Small intestine (tissue), 7 donors: ENCODE measurements at regions not wholly inside any gene's neighbourhood (a gene's known extent, or its start where the extent isn't known, plus 50 kb on each side); places are given as distances from the start of the nearest gene placed in this dataset.

ENCODE experiments used
- DNase-seq, 2 donors: peaks; one replicate each; pipeline versions ENCODE4 v3.0.0 to v3.0.0-alpha.2; 2013
- FAIRE-seq: peaks from 2 replicates; lab custom pipeline; 2012; peaks lifted over from hg19 to GRCh38; lab: Jason Lieb, UNC
- H3K27ac ChIP-seq, 3 donors: one replicate each; pipeline ENCODE4 v1.5.1; 2013; ENCODE audit warnings: low read length in 2 of 3, mild to moderate bottlenecking in 2 of 3, control low read depth in 1 of 3, inconsistent platforms in 1 of 3, low read depth in 1 of 3, moderate library complexity in 1 of 3
- H3K27me3 ChIP-seq, 3 donors: one replicate each; pipeline ENCODE4 v1.6.1; 2013; ENCODE audit warnings: low read length in 3 of 3, inconsistent platforms in 1 of 3; ENCODE audit not compliant: control insufficient read depth in 3 of 3, insufficient read depth in 3 of 3
- H3K36me3 ChIP-seq, 3 donors: one replicate each; pipeline ENCODE4 v1.6.1; 2013; ENCODE audit warnings: low read length in 3 of 3, inconsistent platforms in 1 of 3, low read depth in 1 of 3, mild to moderate bottlenecking in 1 of 3, moderate library complexity in 1 of 3; ENCODE audit not compliant: control insufficient read depth in 3 of 3, insufficient read depth in 2 of 3
- H3K4me1 ChIP-seq, 3 donors: one replicate each; pipeline ENCODE4 v1.6.1; 2013; ENCODE audit warnings: low read length in 2 of 3, inconsistent platforms in 1 of 3, low read depth in 1 of 3, mild to moderate bottlenecking in 1 of 3, moderate library complexity in 1 of 3; ENCODE audit not compliant: control insufficient read depth in 3 of 3, insufficient read depth in 2 of 3
- H3K4me3 ChIP-seq, 3 donors: one replicate each; pipeline ENCODE4 v1.5.1; 2013; ENCODE audit warnings: low read length in 3 of 3, control low read depth in 1 of 3, inconsistent platforms in 1 of 3, low read depth in 1 of 3, mild to moderate bottlenecking in 1 of 3, moderate library complexity in 1 of 3
- H3K9me3 ChIP-seq, 2 donors: one replicate each; pipeline ENCODE4 v1.6.1; 2013; ENCODE audit warnings: low read depth in 1 of 2, low read length in 1 of 2; ENCODE audit not compliant: control insufficient read depth in 2 of 2, insufficient read depth in 1 of 2
- WGBS, 3 donors: extraction: QIAGEN DNeasy Blood & Tissue Kit; methylation state at CpG; one replicate each; pipeline ENCODE4 v1.1.7; 2013; 5-methylcytosine and 5-hydroxymethylcytosine counted together
- donor health status: healthy with polysubstance abuse.
- donor health status: control.
- donor health status: control.
- donor health status: Bipolar disorder and iron deficiency.
- donor health status: healthy.

DNA sequence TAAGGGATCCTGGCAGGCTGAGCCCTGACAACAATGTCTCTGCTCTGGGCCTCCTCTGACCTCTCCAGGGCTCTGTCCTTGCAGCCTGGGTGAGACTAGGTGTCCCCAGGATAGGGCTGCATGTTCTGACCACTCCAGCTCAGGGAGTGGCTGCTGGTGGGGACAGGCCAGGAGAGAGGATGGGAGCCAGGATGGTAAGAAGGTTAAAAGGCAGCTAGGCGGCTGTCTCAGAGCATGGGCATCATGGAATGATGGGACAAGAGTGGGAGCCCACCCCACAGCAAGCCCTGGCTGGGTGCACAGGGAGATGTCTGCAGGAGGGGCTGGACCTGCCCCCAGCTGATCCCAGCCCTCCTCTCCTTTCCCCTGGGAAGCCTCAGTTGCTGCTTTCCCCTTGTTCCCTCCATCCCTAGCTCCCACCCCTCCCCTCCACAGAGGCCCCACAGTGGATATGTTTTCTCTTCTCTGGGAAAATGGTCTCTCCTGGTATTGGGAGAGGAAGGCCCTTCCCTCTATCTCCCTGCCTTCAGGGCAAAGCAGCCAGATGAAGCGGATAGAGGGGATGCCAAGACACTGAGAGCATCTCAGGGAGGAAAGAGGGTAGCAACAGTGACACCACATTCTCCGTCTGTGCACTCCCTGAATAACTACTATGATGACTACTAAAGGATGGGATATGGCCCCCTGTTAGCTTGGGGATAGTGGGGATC is 334.3 kb downstream of the DYSF start:
- H3K4me3 ChIP-seq, result no peak overlapping the region
- 83 to 95% (median 88%) methylated on average over 3 of the region's 3 CpGs for WGBS, 3 donors

DNA sequence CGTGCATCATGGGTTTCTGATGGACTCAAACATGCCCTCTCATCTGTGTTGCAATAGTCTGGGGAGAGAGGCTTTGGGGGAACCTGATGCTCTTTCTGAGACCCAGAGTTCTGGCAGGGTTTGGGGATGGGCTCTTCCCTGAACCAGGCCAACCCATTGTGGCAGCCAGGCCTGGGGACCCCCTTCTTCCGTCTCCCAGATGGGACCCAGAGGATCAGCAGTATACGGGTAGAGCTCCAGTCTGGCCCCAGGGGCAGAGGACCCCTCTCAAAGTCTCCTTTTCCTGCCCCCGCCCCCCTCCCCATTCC is 333.7 kb downstream of the DYSF start:
- no peaks in the 10 kb centered on the region for H3K27me3 ChIP-seq
- DNase-seq, result no peak
- no peak for FAIRE-seq
- no peak overlapping the region for H3K27ac ChIP-seq
- H3K4me1 ChIP-seq, result peaks cover 0 to 6% (median 0%) of the 10 kb centered on the region in 3 donors
- H3K36me3 ChIP-seq, result no peaks in the 10 kb centered on the region
- H3K4me3 ChIP-seq, result no peak overlapping the region
- 92 to 93% (median 92%) methylated on average over 3 to 4 of the region's 4 CpGs for WGBS, 3 donors
- H3K9me3 ChIP-seq, result no peaks in the 10 kb centered on the region

More for the DNA sequence above, 334.3 kb downstream of the DYSF start:
- DNase-seq, result no peak
- H3K36me3 ChIP-seq, result no peaks in the 10 kb centered on the region
- peaks cover 0 to 6% (median 0%) of the 10 kb centered on the region in 3 donors for H3K4me1 ChIP-seq
- H3K27me3 ChIP-seq, result no peaks in the 10 kb centered on the region
- no peak overlapping the region for H3K27ac ChIP-seq
- FAIRE-seq, result no peak
- no peaks in the 10 kb centered on the region for H3K9me3 ChIP-seq

DNA sequence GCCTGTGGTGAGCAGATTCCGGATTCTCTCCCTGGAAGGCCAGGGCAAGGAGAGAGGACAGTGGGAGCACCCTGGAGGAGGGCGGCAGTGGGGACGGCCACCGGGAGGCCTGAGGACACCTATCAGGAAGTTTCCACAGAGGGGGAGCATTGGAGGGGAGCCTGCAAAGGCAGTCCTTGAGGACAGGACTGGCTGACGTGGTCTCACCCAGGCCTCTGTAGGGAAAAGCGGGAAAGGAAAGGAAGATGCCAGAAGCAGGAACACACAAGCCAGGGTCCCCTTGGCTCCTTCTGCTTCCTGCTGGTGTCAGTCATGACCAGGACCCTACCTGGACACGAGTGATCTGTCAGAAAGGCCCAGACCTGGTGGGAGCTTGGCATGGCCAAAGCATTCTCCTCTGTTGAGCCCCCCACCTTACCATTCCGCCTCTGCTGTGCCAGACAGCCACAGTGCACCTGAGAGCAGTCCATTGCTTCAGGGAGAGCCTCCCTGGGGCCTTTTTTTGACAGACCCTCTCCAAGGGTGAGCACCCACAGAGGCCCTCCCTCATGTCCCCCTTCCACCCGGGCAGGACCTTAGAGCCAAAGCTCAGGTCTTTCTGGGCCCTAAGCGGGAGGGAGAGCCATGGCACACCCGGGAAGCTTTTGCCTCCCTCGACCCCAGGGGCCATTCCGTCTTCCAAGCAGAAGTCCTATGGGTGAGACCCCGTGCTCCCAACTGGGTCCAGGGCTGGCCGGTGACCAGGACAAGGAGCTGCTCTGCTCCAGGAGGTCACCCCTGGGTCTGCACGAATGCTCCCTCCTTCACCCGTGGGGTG is 333.1 kb downstream of the DYSF start:
- H3K36me3 ChIP-seq, result no peaks in the 10 kb centered on the region
- no peaks in the 10 kb centered on the region for H3K9me3 ChIP-seq
- no peak overlapping the region for H3K27ac ChIP-seq
- WGBS, 3 donors, result 87 to 95% (median 88%) methylated on average over 17 of the region's 17 CpGs
- no peak overlapping the region for H3K4me3 ChIP-seq
- H3K27me3 ChIP-seq, result no peaks in the 10 kb centered on the region
- FAIRE-seq, result no peak
- peaks cover 0 to 6% (median 0%) of the 10 kb centered on the region in 3 donors for H3K4me1 ChIP-seq
- DNase-seq, result no peak

DNA sequence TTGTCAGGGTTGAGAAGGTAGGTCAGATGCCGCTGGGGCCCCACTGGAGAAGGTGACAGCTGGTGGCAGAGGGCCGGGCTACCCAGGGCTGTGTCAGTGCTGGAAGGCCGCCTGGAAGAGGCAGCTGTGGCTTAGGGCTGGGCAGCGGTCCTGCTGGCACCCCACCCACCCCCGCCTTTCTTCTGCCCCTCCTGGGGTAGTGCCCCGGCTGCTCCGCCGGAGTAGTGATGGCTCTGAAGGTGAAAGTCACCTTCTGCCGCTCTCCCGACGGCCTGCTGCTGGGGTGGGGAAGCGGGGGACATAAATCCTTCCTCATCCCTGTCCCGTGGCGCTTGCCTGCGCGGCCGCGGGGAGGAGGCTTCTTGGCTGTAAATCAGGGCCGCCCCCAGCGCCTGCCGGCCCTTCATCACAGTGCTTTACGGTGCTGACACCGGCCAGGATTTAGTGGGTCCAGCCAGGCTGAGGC is 332.2 kb downstream of the DYSF start:
- Histone ChIP-seq H3K4me1 (peaks cover 0 to 6% (median 0%) of the 10 kb centered on the region in 3 donors), H3K9me3 (no peaks in the 10 kb centered on the region), H3K36me3 (no peaks in the 10 kb centered on the region), H3K4me3 (no peak overlapping the region), H3K27me3 (no peaks in the 10 kb centered on the region), H3K27ac (no peak overlapping the region)
- no peak for FAIRE-seq
- no peak for DNase-seq
- 73 to 88% (median 78%) methylated on average over 18 to 23 of the region's 23 CpGs for WGBS, 3 donors

DNA sequence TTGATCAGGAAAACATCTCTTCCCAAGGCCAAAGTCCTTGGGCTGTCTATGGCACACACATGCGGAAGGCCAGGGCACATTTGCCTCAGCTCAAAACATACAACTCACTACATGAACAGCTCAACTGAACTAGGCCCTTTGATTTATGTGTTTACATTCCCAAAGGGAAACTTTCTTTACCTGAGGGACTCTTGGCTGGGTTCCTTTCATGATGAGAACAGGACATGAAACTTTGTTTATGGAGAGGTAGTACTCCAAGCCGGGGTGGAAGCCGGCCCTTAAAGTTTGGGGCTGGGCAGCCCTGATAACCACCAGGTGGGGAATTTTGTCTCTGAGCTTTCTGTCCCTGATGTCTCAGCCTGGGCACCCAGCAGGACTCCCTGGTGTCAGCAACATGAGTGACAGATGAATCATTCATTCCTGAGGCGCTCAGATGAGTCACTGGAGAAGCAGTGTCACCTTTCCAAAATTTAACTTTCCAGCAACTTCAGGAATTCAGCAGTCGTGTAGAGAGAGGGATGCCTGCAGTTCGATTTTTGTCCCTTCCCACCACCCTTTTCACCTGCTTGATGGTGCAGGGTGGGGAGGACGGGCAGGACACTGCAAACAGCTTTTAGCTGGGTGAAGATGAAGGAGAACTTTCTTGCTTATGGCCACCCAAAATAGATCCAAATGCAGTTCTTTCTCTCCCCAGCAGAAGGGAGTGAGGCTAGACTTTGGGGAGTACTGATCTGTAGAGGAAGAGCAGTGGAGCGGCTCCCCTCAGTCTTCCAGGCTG is 331.6 kb downstream of the DYSF start:
- FAIRE-seq, result no peak
- DNase-seq, result peak; percentile 47 to 55
- Histone ChIP-seq H3K4me1 (peaks cover 0 to 6% (median 0%) of the 10 kb centered on the region in 3 donors), H3K36me3 (no peaks in the 10 kb centered on the region), H3K27me3 (no peaks in the 10 kb centered on the region), H3K4me3 (no peak overlapping the region), H3K27ac (no peak overlapping the region), H3K9me3 (no peaks in the 10 kb centered on the region)
- 60 to 74% (median 62%) methylated on average over 8 of the region's 8 CpGs for WGBS, 3 donors

DNA sequence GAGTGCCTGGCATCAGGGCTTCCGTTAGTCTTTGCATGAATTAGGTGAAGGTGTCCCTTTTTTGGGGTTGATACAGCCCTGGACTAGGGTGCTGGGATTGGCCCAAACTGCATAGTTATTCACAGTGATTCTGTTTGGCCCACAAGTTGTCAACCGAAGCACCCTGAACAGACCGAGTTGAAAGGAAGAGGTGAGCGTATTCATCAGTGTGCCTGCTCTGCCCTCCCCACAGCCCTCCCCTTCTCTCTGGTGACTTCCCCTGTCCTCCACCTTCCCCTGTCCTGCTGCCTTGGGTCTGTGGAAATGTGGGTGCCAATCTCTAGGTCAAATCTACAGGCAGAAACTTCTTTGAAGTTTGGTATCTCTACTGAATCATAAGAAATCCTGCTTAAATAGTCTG is 330.5 kb downstream of the DYSF start:
- WGBS, 3 donors, result 76 to 88% (median 87%) methylated on average over 4 of the region's 4 CpGs
- Histone ChIP-seq H3K27me3 (no peaks in the 10 kb centered on the region), H3K36me3 (no peaks in the 10 kb centered on the region), H3K4me1 (peaks cover 0 to 6% (median 0%) of the 10 kb centered on the region in 3 donors), H3K4me3 (no peak overlapping the region), H3K9me3 (no peaks in the 10 kb centered on the region), H3K27ac (no peak overlapping the region)
- FAIRE-seq (no peak), DNase-seq (no peak)

DNA sequence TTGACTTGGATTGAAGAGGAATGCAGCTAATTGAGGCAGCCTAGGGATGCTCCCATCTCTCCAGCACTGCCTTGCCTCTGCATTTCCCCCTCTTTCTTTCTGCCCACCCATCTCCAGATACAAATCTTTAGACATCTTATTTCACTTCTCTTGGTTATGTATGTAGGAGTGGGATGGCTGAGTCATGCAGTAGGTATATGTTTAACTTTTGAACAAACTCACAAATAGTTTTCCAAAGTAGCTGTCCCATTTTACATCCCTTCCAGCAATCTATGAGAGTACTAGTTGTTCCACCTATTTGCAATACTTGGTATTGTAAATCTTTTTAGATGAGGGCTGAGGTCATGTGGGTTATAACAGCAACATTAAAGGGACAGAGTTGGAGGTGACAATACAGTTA is 329.9 kb downstream of the DYSF start:
- Histone ChIP-seq H3K4me1 (peaks cover 0 to 6% (median 0%) of the 10 kb centered on the region in 3 donors), H3K4me3 (no peak overlapping the region), H3K27me3 (no peaks in the 10 kb centered on the region), H3K27ac (no peak overlapping the region), H3K36me3 (no peaks in the 10 kb centered on the region), H3K9me3 (no peaks in the 10 kb centered on the region)
- FAIRE-seq (no peak), DNase-seq (no peak)

DNA sequence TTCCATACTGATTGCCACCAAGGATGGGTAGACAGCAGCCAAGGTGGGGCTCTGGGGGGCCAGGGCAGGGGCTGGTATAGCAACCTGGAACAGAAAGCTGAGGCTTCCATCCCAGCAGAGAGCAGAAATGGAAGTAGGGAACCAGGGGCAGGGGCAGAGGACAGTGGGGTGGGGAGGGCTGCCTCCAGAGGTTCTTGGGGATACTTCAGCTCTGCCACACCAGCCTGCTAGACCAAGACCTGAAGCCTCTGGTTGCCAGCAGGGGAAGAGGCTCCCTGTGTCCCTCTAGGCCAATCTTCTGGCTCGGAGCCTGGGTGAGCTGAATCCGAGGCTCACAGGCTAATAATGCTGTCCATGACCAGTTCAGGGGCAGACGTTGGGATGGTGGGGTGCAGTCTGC is 329.0 kb downstream of the DYSF start:
- no peak overlapping the region for H3K27ac ChIP-seq
- peaks cover 0 to 6% (median 0%) of the 10 kb centered on the region in 3 donors for H3K4me1 ChIP-seq
- FAIRE-seq (no peak), DNase-seq (no peak)
- no peak overlapping the region for H3K4me3 ChIP-seq
- WGBS, 3 donors, result 65 to 84% (median 78%) methylated on average over 3 of the region's 3 CpGs
- no peaks in the 10 kb centered on the region for H3K27me3 ChIP-seq
- no peaks in the 10 kb centered on the region for H3K36me3 ChIP-seq
- H3K9me3 ChIP-seq, result no peaks in the 10 kb centered on the region
